Eye (tissue), 1 donor: ENCODE measurements at regions not wholly inside any gene's neighbourhood (a gene's known extent, or its start where the extent isn't known, plus 50 kb on each side); places are given as distances from the start of the nearest gene placed in this dataset.

Experiments
- DNase-seq: peaks from one replicate; pipeline ENCODE4 v3.0.0-alpha.2; 2015

DNA sequence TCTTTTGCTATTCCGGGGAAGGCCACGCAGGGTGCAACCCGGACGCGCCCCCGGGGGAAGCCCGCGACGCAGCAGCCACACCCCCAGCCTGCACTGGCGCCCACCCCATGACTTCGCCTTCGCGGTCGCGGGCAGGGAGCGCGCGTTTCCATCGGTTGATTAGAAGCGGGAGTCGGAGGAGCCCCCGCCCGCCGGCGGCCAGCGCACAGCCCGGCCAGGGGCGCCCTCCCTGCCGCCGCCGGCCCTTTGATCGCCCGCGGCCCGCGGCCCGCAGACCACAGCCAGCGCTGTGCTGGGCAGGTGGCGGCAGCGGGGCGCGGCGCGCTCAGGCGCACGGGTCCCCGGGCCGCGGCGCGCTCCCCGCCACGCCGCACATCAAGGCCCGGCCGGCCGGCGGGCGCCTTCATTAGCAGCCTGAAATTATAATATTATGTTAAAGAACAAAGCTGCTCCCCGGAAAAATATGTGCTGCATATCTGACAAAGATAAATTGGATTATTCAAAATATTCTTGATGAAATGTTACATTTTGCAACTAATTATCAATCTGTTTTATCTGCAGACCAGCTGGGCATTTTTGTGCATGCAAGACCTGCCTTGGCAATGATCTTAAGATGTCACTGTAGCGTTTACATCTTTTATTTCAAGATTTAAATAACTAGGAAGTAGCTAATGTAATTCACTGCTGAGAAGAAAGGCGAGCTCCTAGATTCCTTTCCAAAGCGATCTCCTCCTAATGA, 160.7 kb upstream of the MKI67 start:
- DNase-seq = no peak

DNA sequence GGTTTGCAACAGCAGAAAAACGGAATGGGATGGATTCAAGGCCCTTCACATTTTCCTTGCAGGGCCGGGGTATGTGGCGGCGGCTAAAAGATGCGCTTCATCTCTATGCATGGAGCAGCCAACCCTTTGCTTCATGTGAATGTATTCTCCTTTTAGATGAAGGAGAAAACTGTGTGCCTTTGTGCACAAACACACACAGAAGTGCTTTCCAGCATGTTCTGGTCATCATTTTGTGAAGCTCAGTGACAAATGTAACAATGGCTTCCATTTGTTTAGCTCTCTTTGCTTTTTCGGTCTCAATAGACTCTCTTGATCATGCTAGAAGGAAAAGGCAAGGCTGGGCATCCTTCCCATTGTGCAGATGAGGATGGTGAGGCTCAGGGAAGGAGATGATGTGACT, 161.7 kb upstream of the MKI67 start:
- DNase-seq = no peak

DNA sequence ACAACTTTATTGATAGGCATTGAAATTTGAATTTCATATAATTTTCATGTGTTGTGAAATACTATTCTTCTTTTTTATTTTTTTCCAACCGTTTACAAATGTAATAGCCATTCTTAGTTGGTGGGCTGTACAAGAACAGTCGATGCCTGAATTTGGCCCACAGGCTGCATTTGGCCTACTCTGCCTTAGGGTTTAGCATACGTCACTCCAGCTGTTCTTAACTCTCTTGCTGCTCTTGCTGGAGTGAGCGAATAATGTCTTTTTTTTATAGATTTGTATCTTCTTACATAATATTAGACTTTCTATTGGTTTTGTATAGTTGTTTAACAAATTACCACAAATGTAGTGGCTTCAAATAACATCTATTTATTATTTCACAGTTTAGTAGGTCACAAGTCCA, 163.4 kb upstream of the MKI67 start:
- no peak for DNase-seq

DNA sequence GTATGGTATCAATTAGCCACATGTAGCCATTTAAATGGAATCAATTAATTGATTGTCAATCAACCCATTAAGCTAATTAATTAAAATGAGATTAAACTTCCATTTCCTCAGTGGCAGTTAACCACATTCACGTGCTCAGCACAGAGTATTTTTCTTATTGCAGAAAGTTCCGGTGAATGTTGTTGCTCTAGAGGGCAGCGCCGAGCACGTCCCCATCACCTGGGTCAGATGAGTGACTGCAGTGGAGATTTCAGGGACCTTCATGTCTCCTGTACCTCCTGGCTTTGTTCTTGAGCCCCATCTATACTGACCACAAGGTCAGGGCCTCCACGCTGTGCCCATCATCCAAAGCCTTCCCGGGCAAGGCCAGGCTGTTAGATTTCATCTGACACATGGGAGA, 168.8 kb upstream of the MKI67 start:
- no peak for DNase-seq

DNA sequence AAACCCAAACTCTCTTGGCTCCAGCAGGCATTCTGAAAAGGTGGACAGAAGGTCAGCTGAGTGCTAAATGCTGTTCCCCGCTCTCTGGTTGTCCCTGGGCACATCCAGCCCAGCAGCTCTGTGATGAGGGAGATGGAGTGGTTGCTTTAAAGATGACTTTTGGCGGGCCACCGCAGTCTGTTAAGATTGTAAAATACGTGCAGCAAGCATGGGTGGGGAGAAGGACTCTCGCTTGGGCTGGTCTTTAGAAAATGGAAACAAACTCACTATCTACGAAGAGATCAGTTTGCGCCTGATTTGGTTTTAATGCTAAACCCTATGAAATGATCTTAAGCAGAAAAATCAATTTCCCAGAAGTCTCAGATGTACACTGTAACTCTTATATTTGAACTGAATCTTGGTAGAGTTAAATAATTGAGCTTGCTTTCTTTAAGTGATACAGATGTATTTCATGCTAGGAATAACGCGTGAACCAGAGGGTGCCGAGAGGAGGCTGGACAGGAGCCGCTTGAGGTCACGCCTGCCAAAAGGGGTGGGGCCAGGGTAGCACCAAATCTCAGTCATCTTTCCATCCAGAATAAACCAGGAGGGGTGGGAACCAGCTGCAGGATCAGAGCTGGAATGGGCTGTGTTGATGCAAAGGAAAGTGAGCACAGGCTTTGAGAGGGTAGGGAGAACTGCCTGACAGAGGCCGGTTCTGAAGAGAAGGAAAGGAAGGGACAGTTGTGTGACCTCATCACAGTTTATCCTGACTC, 170.2 kb upstream of the MKI67 start:
- peak; percentile 64 for DNase-seq

DNA sequence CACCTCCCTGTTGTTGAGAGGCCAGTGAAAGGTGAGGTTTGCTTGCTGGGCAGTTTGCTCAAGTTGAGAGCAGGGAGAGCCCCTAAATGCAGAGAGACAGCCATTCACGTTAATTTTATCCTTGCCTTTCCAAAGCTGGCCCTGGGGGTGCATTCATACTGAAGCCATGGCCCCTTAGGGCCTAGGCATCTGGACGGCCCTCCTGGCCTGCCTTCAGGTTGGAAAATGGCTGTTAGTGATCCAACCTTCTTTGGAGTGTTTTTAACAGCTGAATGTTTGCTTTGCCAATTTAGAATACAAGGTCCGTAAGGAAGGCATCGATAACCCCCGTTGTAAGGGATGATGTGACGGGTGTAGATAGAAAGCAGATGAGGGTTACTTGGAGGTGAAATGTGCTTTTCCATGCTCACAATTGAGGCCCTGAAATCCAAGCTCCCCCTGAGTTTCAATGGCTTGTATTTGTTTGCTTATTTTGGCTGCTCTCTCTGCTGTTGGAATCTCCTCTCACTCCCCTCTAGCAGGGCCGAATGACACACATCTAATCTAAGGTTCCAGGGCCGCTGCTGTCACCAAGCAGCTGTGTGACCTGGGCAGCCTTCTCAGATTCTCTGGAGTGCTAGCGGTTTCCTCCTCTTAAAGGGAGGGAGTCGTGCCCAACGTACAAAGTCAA, 171.6 kb upstream of the MKI67 start:
- DNase-seq = peak; percentile 75

DNA sequence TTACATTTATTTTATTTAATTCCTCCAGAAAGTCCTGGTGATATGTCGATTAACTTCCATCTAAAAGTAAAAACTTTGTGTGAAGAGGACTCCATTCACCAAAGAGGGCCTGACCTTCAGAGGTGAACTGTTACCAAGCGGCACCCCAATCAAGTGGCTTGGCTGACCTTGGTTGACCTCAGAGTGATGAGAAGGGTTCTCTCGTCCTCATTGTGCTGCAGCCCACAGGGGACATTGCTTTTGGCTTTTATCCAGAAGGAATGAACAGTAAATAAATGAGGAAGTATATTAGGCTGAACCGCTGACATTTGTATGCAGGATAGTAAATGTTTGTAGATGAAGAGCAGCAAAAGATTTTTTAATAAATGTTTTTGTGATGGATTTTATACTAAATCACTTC, 172.4 kb upstream of the MKI67 start:
- DNase-seq = no peak

DNA sequence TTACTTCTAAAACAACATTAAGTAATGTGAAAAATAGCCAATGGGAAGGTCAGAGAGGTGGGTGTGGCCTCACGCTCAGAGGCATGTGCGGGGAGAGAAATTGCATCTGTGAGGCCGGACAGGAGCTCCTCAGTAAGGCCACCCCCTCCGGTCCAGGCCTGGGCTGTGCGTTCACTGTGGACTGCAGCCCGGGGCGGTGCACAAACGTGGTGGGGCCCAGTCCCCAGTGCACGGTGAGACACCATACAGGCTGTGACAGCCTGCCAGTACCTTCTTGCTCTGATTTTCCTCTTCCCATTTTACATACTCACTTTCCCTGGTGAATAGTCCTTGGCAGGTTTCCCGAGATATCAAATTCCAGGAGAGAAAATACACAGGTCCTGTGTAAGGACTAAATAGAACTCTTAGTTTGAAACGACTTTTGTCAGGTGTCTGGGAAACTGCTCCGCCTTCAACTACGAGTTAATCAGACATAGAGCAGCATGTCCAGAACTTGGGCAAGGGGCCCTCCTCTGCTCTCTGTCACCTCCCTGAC, 174.1 kb upstream of the MKI67 start:
- DNase-seq = no peak

DNA sequence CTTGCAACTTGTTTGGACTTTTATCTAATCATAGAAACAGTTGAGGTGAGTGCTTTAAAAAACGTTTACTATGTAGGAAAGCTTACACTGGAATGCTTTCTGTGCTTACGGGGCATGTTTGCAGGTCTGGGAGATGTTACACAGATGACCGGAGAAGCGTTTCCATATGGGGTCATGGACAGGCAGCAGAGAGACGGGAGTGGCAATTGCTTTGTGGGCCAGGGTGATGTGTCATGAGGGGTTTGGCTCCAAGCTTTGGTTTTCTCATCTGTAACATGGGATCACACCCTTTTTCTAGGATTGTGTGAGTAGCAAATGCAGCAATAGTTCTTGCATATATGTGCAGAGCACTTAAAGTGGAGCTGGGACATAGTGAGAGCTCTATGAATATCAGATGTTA, 174.8 kb upstream of the MKI67 start:
- DNase-seq = no peak

DNA sequence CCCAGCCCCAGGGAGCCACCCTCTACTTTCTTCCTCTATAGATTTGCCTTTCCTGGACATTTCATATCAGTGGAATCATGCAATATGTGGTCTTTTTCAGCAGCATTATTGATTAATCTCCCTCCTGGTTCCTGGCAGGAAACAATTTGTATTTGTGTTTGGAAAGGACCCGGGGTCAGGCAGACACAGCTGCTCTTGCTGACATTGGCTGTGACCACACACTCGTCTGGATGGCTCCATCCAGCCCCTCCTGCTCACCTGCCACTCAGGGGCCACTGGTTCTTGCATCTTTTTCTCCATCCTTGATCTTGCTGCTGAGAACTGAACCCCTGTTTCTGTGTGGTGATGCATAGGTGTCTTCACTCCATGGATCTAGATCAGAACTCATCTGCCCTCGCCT, 176.6 kb upstream of the MKI67 start:
- DNase-seq = no peak

DNA sequence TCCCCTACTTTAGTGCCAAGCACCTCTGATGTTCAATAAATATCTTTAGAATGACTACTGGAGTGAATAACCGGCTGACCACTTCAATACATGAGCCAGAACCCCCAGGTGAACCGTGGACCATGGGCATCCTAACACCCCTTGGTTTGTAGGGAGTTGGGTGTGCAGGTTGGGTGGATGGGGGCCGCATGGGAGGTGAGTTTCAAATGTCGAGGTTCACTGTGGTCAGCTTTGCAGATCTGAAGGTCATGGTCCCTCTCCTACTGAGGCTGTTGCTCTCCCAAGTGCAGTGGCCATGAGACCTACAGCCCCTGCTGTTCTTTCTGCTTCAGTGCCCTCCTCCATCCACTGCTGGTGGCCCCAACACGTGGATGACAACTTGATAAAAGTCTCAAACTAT, 178.0 kb upstream of the MKI67 start:
- no peak for DNase-seq

DNA sequence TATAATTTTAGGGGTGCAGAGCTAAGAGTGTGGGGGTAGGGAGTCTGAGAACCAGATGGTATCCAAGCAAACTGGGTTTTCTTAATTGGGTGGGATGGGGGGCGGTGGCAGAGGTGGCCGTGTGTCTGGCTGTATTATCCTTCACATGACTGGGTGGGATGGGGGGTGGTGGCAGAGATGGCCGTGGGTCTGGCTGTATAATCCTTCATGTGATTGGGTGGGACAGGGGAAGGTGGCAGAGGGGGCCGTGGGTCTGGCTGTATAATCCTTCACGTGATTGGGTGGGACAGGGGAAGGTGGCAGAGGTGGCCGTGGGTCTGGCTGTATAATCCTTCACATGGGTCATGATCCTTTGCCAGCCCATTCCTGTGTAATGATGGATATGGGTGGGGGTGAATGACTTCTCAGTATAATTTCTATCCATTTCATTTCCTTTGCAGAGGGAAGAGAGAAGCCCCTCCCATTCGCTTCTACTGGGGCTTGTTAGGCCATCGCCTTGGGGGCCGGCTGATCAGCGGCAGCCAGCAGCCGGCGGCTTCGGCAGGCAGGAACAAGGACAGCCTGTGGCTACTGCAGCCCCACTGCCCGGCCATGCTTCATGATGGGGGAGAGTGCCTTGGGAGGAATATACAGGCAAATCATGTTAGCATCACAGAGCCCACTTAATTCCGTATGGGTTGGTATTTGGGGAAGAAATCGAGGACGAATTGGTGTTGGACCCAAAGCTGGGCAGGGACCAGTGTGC, 179.6 kb upstream of the MKI67 start:
- no peak for DNase-seq

DNA sequence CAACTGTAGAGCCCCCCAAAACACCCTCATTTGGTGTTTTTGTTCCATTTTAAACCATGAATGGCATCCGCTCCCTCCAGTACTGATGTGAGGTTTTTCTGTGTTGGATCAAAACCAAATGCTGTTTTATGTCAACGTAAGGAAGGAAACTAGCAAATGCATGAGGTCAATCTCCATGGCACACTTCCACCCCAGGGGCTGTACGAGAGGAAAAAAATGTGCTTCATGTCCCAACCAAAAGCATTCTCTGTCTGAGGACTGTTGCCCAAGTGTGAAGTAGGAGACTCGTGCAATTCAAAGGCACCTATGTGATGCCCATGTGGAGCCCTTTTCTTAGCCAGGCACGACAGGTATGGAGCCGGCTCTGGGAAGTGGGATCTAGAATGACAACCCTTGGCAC, 180.3 kb upstream of the MKI67 start:
- DNase-seq = no peak

DNA sequence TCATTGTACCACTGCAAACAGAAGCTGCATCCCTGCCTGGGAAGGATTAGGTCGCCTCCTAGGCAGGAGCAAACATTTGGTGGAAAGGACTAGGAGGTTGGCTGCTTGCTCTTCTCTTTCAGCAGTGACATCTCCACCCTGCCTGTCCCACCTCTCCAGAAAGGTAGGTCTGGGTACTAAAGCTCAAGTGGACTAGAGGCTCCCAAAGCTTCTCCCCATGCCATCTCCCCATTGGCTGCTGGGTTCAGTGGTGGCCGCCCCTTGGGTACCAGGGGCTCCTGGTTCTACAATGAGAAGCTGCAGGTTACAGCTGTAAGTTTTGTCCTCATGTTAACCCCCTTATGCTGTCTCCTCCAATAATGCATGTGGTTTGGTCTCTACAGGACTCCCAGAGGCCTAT, 180.7 kb upstream of the MKI67 start:
- DNase-seq = no peak

DNA sequence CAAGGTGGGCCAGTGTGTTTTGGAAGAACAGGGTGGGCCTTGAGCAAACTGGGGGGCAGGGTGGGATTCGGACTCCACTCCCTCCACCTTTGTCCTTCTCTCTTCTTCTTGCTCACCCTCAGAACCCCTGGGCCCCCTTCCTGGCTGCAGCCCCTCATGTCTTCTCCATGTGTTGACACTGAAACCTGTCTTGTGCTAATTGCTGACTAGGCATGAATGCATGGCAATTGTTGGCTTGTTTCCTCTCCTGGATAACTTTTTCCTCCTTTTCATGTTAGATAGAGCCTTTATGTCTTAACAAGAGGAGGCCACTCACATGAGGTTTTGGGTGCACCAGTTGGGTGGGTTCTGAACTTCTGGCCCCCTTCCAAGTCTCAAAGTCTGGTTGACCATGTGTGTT, 181.6 kb upstream of the MKI67 start:
- no peak for DNase-seq

DNA sequence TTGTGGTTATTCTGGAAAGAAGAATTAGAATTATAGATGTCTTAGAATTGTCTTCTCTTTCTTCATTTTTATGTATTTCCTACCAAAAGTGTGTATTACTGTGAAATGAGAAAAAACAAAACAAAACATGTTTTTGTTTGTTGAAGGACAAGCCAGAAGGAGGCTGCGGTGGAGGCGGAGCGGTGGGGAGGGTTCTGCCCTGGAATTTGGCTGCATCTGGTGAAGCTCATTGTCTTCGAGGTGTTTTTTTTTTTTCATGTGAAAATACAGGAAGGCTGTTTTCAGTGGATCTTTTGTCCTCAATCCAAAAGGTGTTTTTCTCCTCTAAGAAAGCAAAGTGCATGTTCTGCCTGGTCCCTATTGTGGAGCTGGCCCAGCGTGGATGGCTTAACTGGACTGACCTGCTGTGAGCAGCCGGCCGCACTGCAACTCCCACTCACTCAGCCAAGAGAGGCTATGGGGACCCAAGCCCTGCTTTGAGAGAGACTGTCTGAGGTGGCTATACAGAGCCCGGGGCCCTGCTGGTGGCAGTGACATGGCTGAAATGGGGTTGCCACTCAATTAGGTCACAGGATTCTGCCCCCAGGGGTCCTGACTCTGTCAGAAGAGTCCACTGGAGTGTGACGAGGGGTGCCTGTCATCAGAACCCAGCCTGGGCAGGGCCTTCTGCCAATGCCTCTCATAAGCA, 184.9 kb upstream of the MKI67 start:
- peak; percentile 75 for DNase-seq

DNA sequence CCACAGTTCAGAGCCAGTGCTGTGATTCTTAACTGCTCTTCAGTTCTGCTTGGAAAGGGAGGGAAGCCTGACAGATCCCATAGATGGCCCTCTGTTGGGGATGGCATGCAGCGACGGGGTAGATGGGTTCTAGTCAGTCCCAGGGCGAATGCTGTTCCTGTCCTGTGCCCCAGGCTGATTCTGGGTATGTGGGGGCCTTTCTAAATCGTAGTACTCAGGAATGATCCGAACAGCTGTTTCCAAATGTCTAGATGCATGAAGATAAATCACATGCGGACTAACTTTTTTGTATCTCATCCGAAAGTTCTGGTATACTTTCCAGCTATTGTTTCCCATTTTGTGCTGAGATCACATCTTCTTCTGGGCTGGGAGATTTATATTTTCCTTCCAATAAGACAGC, 186.0 kb upstream of the MKI67 start:
- no peak for DNase-seq

DNA sequence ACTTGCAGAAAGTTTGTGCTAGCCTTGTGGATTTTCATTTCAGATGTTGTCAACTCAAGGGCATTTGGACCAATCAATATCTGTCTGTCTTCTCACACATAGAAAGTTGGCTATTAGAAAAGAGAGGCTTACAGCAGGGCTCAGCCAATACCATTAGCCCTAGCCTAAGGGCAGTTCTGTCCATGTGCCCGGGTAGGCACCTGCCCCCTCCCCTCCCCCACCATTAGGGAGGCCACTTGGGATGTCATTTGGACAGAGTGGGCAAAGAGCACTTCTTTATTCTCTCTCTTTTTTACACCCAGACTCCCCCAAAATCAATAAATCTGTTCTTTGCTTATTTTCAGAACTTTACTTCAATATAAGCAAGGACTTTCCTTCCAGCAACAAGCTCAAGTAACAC, 188.5 kb upstream of the MKI67 start:
- peak; percentile 73 for DNase-seq

DNA sequence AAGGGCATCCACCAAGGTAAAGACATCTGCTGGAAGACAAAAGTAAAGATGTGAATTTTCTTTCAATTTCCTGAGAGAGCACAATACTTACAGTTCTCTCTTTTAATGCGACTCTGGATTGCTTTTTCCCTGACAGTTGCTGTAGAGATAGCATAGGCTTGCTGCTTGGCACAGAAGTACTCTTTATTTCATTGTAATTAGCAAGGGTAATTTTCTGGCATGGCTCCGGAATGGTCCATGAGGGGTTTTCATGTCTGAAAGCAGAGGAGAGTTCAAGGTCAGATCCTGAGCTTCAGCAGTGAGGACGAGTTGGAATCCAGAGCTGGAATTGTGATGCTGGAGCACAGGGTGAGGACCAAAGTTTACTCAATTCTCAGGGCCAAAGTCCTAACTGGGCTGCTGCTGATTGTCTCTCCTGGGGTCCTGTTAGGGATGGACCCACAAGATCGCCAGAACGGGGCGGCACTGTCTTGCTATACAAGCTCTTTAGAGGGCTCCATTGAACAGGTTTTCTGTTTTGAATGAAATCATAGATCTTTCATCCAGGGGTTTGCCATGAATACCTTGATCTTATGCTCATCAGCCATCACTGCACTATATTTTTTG, 190.0 kb upstream of the MKI67 start:
- DNase-seq = no peak

DNA sequence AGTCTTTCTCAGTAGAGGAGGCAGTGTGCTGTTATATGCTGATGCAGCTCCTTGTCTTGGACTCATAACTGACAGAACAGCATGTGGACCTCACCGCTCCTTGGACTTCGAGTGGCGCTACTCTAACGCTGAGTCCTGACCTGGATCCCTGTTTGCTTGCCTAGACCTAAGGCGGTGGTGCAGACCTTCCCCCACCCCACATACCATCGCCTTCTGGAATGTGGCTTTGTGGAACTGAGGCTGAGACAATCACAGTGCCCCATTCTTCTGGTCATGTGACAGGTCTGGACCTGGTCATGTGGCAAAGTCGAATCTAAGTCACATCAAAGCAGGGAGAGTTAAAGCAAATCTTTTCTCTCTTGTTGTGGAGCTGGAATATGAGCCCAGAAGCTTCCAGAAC, 190.7 kb upstream of the MKI67 start:
- DNase-seq = no peak

DNA sequence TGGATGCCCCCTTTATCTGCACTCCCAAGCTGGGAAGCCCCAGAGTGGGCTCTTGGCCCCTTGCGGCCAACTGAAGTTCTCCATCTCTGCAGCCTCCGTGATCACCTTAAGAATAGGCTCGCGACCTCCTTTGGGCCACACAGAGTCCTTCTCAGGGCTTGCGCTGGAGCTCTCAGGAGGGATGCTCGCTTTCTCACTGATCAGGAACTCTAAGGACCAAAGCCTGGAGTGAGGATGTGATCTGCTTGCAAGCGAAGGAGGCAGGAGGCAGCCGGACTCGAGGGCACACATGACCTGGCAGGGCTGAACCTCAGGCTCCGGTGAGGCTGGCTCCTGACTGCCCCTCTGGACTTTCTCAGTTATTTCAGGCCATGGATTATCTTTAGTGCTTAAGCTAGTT, 192.1 kb upstream of the MKI67 start:
- no peak for DNase-seq

DNA sequence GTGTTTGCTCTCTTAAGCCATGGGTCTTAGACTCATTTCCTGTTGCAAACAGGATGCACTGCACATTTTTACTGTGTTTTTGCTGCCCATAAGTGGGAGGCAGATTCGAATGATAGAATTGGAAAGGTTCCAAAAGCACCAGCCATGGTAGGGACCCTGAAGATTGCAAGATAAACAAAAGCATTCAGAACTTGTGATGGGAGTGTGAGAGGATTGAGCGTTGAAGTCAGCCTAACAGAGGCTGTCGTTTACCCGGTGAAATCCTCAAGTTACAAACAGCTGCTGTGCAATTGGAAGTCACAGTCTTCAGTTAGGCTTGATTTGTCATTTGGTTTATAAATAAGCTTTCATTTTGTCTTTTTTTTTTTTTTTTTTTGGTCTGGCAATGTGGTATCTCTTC, 192.7 kb upstream of the MKI67 start:
- no peak for DNase-seq
